ENCODE measurements at regions not wholly inside any gene's neighbourhood (a gene's known extent, or its start where the extent isn't known, plus 50 kb on each side); places are given as distances from the start of the nearest gene placed in this dataset.

- peaks cover 4 to 33% (median 29%) of the 10 kb centered on the region in 3 donors for H3K9me3 Mint-ChIP-seq
- ATAC-seq (replicated peaks in 1 of 4) (no peak), DNase-seq (no peak)
- Histone ChIP-seq H3K9me3 (no peaks in the 10 kb centered on the region), H3K4me1 (ENCODE audit: control insufficient read depth in 1 of 2, extremely low read depth in 1 of 2, insufficient read depth in 2 of 2, low read length in 2 of 2) (no peaks in the 10 kb centered on the region), H3K27ac (ENCODE audit: low read length) (no peak overlapping the region), H3K27me3 (replicated peaks in 1 of 2; ENCODE audit: control insufficient read depth in 2 of 2, extremely low read depth in 1 of 2, insufficient read depth in 2 of 2, low read length in 1 of 2) (no peaks in the 10 kb centered on the region), H3K36me3 (ENCODE audit: control insufficient read depth in 2 of 2, extremely low read depth in 1 of 2, insufficient read depth in 1 of 2, low read length in 1 of 2) (no peaks in the 10 kb centered on the region), H3K4me3 (ENCODE audit: control insufficient read depth in 1 of 2, extremely low read depth in 1 of 2, low read length in 1 of 2) (no peak overlapping the region)
- H3K27me3 Mint-ChIP-seq: no peaks in the 10 kb centered on the region
- no peaks in the 10 kb centered on the region for H3K36me3 Mint-ChIP-seq
- ChIA-PET CTCF (no interaction called here), POLR2A (no interaction called here)
- no peak overlapping the region for H3K27ac Mint-ChIP-seq
- no peak overlapping the region for H3K4me3 Mint-ChIP-seq
- no peaks in the 10 kb centered on the region for H3K4me1 Mint-ChIP-seq
Measured at GRCh38 chr18:40698129-40698528, 1256.9 kb upstream of the PIK3C3 start.

GRCh38 chr18:40695526-40695925, 1259.5 kb upstream of the PIK3C3 start:
- no peak overlapping the region for H3K27ac Mint-ChIP-seq
- no peaks in the 10 kb centered on the region for H3K4me1 Mint-ChIP-seq
- no peak overlapping the region for H3K27ac ChIP-seq (ENCODE audit: low read length)
- no peaks in the 10 kb centered on the region for H3K9me3 ChIP-seq
- ATAC-seq (replicated peaks in 1 of 4) (no peak), DNase-seq (no peak)
- no peaks in the 10 kb centered on the region for H3K36me3 ChIP-seq (ENCODE audit: control insufficient read depth in 2 of 2, extremely low read depth in 1 of 2, insufficient read depth in 1 of 2, low read length in 1 of 2)
- no peaks in the 10 kb centered on the region for H3K27me3 ChIP-seq (replicated peaks in 1 of 2; ENCODE audit: control insufficient read depth in 2 of 2, extremely low read depth in 1 of 2, insufficient read depth in 2 of 2, low read length in 1 of 2)
- POLR2A ChIA-PET: no interaction called here
- CTCF ChIA-PET: no interaction called here
- no peak overlapping the region for H3K4me3 ChIP-seq (ENCODE audit: control insufficient read depth in 1 of 2, extremely low read depth in 1 of 2, low read length in 1 of 2)
- H3K4me1 ChIP-seq (ENCODE audit: control insufficient read depth in 1 of 2, extremely low read depth in 1 of 2, insufficient read depth in 2 of 2, low read length in 2 of 2): no peaks in the 10 kb centered on the region
- H3K4me3 Mint-ChIP-seq: no peak overlapping the region
- WGBS (ENCODE audit: insufficient coverage): no CpG with 5 or more reads among the region's 1 CpG
- no peaks in the 10 kb centered on the region for H3K27me3 Mint-ChIP-seq
- H3K9me3 Mint-ChIP-seq: peaks cover 4 to 26% (median 24%) of the 10 kb centered on the region in 3 donors
- no peaks in the 10 kb centered on the region for H3K36me3 Mint-ChIP-seq

GRCh38 chr18:40692871-40693270, 1262.2 kb upstream of the PIK3C3 start:
- Mint-ChIP-seq H3K27ac (no peak overlapping the region), H3K9me3 (peaks cover 3 to 23% (median 16%) of the 10 kb centered on the region in 3 donors), H3K4me3 (no peak overlapping the region), H3K36me3 (no peaks in the 10 kb centered on the region), H3K4me1 (no peaks in the 10 kb centered on the region), H3K27me3 (no peaks in the 10 kb centered on the region)
- no CpG with 5 or more reads among the region's 3 CpGs for WGBS (ENCODE audit: insufficient coverage)
- Histone ChIP-seq H3K27me3 (replicated peaks in 1 of 2; ENCODE audit: control insufficient read depth in 2 of 2, extremely low read depth in 1 of 2, insufficient read depth in 2 of 2, low read length in 1 of 2) (no peaks in the 10 kb centered on the region), H3K4me1 (ENCODE audit: control insufficient read depth in 1 of 2, extremely low read depth in 1 of 2, insufficient read depth in 2 of 2, low read length in 2 of 2) (no peaks in the 10 kb centered on the region), H3K36me3 (ENCODE audit: control insufficient read depth in 2 of 2, extremely low read depth in 1 of 2, insufficient read depth in 1 of 2, low read length in 1 of 2) (no peaks in the 10 kb centered on the region), H3K27ac (ENCODE audit: low read length) (no peak overlapping the region), H3K4me3 (ENCODE audit: control insufficient read depth in 1 of 2, extremely low read depth in 1 of 2, low read length in 1 of 2) (no peak overlapping the region), H3K9me3 (no peaks in the 10 kb centered on the region)
- CTCF ChIA-PET: no interaction called here
- POLR2A ChIA-PET: no interaction called here
- no peak for ATAC-seq (replicated peaks in 1 of 4)
- no peak for DNase-seq

- Histone ChIP-seq H3K27ac (ENCODE audit: low read length) (no peak overlapping the region), H3K4me3 (ENCODE audit: control insufficient read depth in 1 of 2, extremely low read depth in 1 of 2, low read length in 1 of 2) (no peak overlapping the region), H3K36me3 (ENCODE audit: control insufficient read depth in 2 of 2, extremely low read depth in 1 of 2, insufficient read depth in 1 of 2, low read length in 1 of 2) (no peaks in the 10 kb centered on the region), H3K9me3 (no peaks in the 10 kb centered on the region), H3K27me3 (replicated peaks in 1 of 2; ENCODE audit: control insufficient read depth in 2 of 2, extremely low read depth in 1 of 2, insufficient read depth in 2 of 2, low read length in 1 of 2) (no peaks in the 10 kb centered on the region), H3K4me1 (ENCODE audit: control insufficient read depth in 1 of 2, extremely low read depth in 1 of 2, insufficient read depth in 2 of 2, low read length in 2 of 2) (no peaks in the 10 kb centered on the region)
- H3K4me3 Mint-ChIP-seq: no peak overlapping the region
- ATAC-seq (replicated peaks in 1 of 4): no peak
- no peak overlapping the region for H3K27ac Mint-ChIP-seq
- peaks cover 3 to 21% (median 10%) of the 10 kb centered on the region in 3 donors for H3K9me3 Mint-ChIP-seq
- WGBS (ENCODE audit: insufficient coverage): no CpG with 5 or more reads among the region's 2 CpGs
- ChIA-PET CTCF (no interaction called here), POLR2A (no interaction called here)
- no peak for DNase-seq
- H3K27me3 Mint-ChIP-seq: no peaks in the 10 kb centered on the region
- H3K4me1 Mint-ChIP-seq: no peaks in the 10 kb centered on the region
- H3K36me3 Mint-ChIP-seq: no peaks in the 10 kb centered on the region
Measured at GRCh38 chr18:40690062-40690461, 1265.0 kb upstream of the PIK3C3 start.

GRCh38 chr18:40687399-40687798, 1267.6 kb upstream of the PIK3C3 start:
- Histone ChIP-seq H3K27me3 (replicated peaks in 1 of 2; ENCODE audit: control insufficient read depth in 2 of 2, extremely low read depth in 1 of 2, insufficient read depth in 2 of 2, low read length in 1 of 2) (no peaks in the 10 kb centered on the region), H3K36me3 (ENCODE audit: control insufficient read depth in 2 of 2, extremely low read depth in 1 of 2, insufficient read depth in 1 of 2, low read length in 1 of 2) (no peaks in the 10 kb centered on the region), H3K9me3 (no peaks in the 10 kb centered on the region), H3K4me1 (ENCODE audit: control insufficient read depth in 1 of 2, extremely low read depth in 1 of 2, insufficient read depth in 2 of 2, low read length in 2 of 2) (no peaks in the 10 kb centered on the region), H3K4me3 (ENCODE audit: control insufficient read depth in 1 of 2, extremely low read depth in 1 of 2, low read length in 1 of 2) (no peak overlapping the region), H3K27ac (ENCODE audit: low read length) (no peak overlapping the region)
- POLR2A ChIA-PET: no interaction called here
- no peaks in the 10 kb centered on the region for H3K4me1 Mint-ChIP-seq
- CTCF ChIA-PET: no interaction called here
- no peak for ATAC-seq (replicated peaks in 1 of 4)
- no peaks in the 10 kb centered on the region for H3K27me3 Mint-ChIP-seq
- H3K9me3 Mint-ChIP-seq: peaks cover 3 to 27% (median 4%) of the 10 kb centered on the region in 3 donors
- no peak overlapping the region for H3K27ac Mint-ChIP-seq
- no CpG with 5 or more reads among the region's 2 CpGs for WGBS (ENCODE audit: insufficient coverage)
- no peak for DNase-seq
- no peaks in the 10 kb centered on the region for H3K36me3 Mint-ChIP-seq
- no peak overlapping the region for H3K4me3 Mint-ChIP-seq

GRCh38 chr18:40686836-40687235, 1268.2 kb upstream of the PIK3C3 start:
- no peak overlapping the region for H3K4me3 ChIP-seq (ENCODE audit: control insufficient read depth in 1 of 2, extremely low read depth in 1 of 2, low read length in 1 of 2)
- Mint-ChIP-seq H3K36me3 (no peaks in the 10 kb centered on the region), H3K4me1 (no peaks in the 10 kb centered on the region), H3K9me3 (peaks cover 3 to 31% (median 8%) of the 10 kb centered on the region in 3 donors), H3K27me3 (no peaks in the 10 kb centered on the region), H3K4me3 (no peak overlapping the region), H3K27ac (no peak overlapping the region)
- WGBS (ENCODE audit: insufficient coverage): 14% methylated on average over 1 of the region's 3 CpGs
- ChIA-PET POLR2A (no interaction called here), CTCF (no interaction called here)
- H3K9me3 ChIP-seq: no peaks in the 10 kb centered on the region
- no peaks in the 10 kb centered on the region for H3K36me3 ChIP-seq (ENCODE audit: control insufficient read depth in 2 of 2, extremely low read depth in 1 of 2, insufficient read depth in 1 of 2, low read length in 1 of 2)
- no peak overlapping the region for H3K27ac ChIP-seq (ENCODE audit: low read length)
- ATAC-seq (replicated peaks in 1 of 4): no peak
- no peaks in the 10 kb centered on the region for H3K27me3 ChIP-seq (replicated peaks in 1 of 2; ENCODE audit: control insufficient read depth in 2 of 2, extremely low read depth in 1 of 2, insufficient read depth in 2 of 2, low read length in 1 of 2)
- H3K4me1 ChIP-seq (ENCODE audit: control insufficient read depth in 1 of 2, extremely low read depth in 1 of 2, insufficient read depth in 2 of 2, low read length in 2 of 2): no peaks in the 10 kb centered on the region
- DNase-seq: no peak

- Histone ChIP-seq H3K9me3 (no peaks in the 10 kb centered on the region), H3K36me3 (ENCODE audit: control insufficient read depth in 2 of 2, extremely low read depth in 1 of 2, insufficient read depth in 1 of 2, low read length in 1 of 2) (no peaks in the 10 kb centered on the region), H3K4me1 (ENCODE audit: control insufficient read depth in 1 of 2, extremely low read depth in 1 of 2, insufficient read depth in 2 of 2, low read length in 2 of 2) (no peaks in the 10 kb centered on the region), H3K27ac (ENCODE audit: low read length) (no peak overlapping the region), H3K27me3 (replicated peaks in 1 of 2; ENCODE audit: control insufficient read depth in 2 of 2, extremely low read depth in 1 of 2, insufficient read depth in 2 of 2, low read length in 1 of 2) (no peaks in the 10 kb centered on the region), H3K4me3 (ENCODE audit: control insufficient read depth in 1 of 2, extremely low read depth in 1 of 2, low read length in 1 of 2) (no peak overlapping the region)
- Mint-ChIP-seq H3K4me1 (no peaks in the 10 kb centered on the region), H3K27me3 (no peaks in the 10 kb centered on the region), H3K9me3 (peaks cover 3 to 31% (median 14%) of the 10 kb centered on the region in 3 donors), H3K4me3 (no peak overlapping the region), H3K36me3 (no peaks in the 10 kb centered on the region), H3K27ac (no peak overlapping the region)
- ChIA-PET POLR2A (no interaction called here), CTCF (no interaction called here)
- DNase-seq (no peak), ATAC-seq (replicated peaks in 1 of 4) (no peak)
- WGBS (ENCODE audit: insufficient coverage): no CpG with 5 or more reads among the region's 2 CpGs
Measured at GRCh38 chr18:40685219-40685618, 1269.8 kb upstream of the PIK3C3 start.

Data from T-cell (primary cell).